Spleen (tissue), 7 donors: ENCODE measurements at regions not wholly inside any gene's neighbourhood (a gene's known extent, or its start where the extent isn't known, plus 50 kb on each side); places are given as distances from the start of the nearest gene placed in this dataset.

Experiments
- CTCF ChIP-seq, 11 experiments: fragments of 200-600 bp in 7 of 11; fragments of 450-650 bp in 4 of 11; sonication (generic) in 4 of 11; IDR thresholded peaks in 8 of 11; conservative IDR thresholded peaks in 3 of 11; 1 replicate in 7 of 11; 2 replicates in 4 of 11; pipeline versions ENCODE4 v1.4.0 to v1.8.0; 2016 to 2021; ENCODE audit warnings: antibody characterized with exemption in 11 of 11, inconsistent platforms in 4 of 11, mild to moderate bottlenecking in 1 of 11
- POLR2A ChIP-seq, 3 donors: fragments of 450-650 bp; IDR thresholded peaks; one replicate each; pipeline ENCODE4 v1.5.1; 2017; ENCODE audit warnings: antibody characterized with exemption in 3 of 3, mild to moderate bottlenecking in 1 of 3
- POLR2AphosphoS5 ChIP-seq, 3 donors: sonication (generic); formaldehyde crosslinking; IDR thresholded peaks; one replicate each; pipeline ENCODE4 v1.5.1; 2017; ENCODE audit warnings: antibody characterized with exemption in 3 of 3
- donor health status: DM: no; HTN: no; CAD: no; lungs with moderate emphysema.
- donor health status: DM: no; HTN: no; CAD: no.
- donor health status: DM: no; HTN: no; CAD: no.

GRCh38 chr21:38570596-38570995 lies 72.3 kb upstream of the ERG start:
- TF ChIP-seq CTCF (IDR thresholded peaks at IDR 0.05 in 8 of 11, conservative IDR thresholded peaks at IDR 0.05 in 3 of 11) (no peak), POLR2AphosphoS5 (IDR thresholded peaks at IDR 0.05) (no peak), POLR2A (IDR thresholded peaks at IDR 0.05) (no peak)
